ENCODE measurements at regions not wholly inside any gene's neighbourhood (a gene's known extent, or its start where the extent isn't known, plus 50 kb on each side); places are given as distances from the start of the nearest gene placed in this dataset.
A peak's percentile ranks its signal among the peaks of the same experiment; 100 is the strongest.

DNA sequence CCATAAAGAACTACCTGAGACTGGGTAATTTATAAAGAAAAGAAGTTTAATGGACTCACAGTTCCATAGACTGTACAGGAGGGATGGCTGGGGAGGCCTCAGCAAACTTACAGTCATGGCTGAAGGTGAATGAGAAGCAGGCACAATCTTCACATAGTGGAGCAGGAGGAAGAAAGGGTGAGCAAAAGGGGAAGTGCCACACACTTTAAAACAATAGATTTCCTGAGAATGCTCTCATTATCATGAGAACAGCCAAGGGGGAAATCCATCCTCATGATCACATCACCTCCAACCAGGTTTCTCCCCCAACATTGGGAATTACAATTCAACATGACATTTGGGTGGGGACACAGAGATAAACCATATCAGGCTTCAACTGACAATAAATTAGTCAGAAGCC is 664.9 kb downstream of the TAF11L14 start:
- ChIA-PET POLR2A (no interaction called here), CTCF (no interaction called here)
- TF ChIP-seq, protein P1, sequence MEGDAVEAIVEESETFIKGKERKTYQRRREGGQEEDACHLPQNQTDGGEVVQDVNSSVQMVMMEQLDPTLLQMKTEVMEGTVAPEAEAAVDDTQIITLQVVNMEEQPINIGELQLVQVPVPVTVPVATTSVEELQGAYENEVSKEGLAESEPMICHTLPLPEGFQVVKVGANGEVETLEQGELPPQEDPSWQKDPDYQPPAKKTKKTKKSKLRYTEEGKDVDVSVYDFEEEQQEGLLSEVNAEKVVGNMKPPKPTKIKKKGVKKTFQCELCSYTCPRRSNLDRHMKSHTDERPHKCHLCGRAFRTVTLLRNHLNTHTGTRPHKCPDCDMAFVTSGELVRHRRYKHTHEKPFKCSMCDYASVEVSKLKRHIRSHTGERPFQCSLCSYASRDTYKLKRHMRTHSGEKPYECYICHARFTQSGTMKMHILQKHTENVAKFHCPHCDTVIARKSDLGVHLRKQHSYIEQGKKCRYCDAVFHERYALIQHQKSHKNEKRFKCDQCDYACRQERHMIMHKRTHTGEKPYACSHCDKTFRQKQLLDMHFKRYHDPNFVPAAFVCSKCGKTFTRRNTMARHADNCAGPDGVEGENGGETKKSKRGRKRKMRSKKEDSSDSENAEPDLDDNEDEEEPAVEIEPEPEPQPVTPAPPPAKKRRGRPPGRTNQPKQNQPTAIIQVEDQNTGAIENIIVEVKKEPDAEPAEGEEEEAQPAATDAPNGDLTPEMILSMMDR (IDR thresholded peaks at IDR 0.05; ENCODE audit: control extremely low read depth, extremely low read depth, low read depth, missing control alignments) = no peak
- DNase-seq (ENCODE audit: extremely low spot score) = no peak

DNA sequence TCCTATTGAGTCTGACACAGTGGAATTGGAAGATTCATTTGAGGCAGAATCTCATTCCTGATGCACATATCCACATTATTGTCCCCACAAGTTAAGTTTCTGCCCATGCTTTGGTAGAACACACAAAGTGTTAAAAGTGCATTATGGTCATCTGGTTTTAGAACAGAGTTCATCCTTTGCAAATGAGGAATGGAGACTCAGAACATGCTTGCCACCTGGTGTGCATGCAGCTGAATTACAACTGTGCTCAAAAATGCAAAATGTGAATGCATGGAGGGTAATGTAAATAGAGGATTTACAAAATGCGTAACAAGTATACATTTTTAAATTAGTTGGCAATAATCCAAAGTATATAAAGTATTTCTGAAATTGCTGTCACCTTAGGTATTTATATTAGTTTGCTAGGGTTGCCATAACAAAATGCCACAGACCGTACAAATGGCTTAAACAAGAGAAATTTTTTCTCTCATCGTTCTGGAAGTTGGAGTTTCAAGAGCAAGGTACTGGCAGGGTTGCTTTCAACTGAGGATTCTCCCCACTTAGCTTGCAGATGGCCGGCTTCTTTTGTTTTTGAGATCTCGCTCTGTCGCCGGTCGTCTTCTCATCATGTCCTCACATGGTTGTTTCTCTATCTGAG is 671.1 kb downstream of the TAF11L14 start:
- CTCF ChIA-PET = interaction anchor here (1.1 to 4.9 kb wide), 11 partner anchors 10 to 1091 kb away, joined by 3 to 128 read pairs (median 5); partner anchors contain the start of gene BASP1
- TF ChIP-seq, protein P1 (IDR thresholded peaks at IDR 0.05; ENCODE audit: control extremely low read depth, extremely low read depth, low read depth, missing control alignments) = peak; percentile 79
- POLR2A ChIA-PET = no interaction called here
- DNase-seq (ENCODE audit: extremely low spot score) = peak; percentile 33

DNA sequence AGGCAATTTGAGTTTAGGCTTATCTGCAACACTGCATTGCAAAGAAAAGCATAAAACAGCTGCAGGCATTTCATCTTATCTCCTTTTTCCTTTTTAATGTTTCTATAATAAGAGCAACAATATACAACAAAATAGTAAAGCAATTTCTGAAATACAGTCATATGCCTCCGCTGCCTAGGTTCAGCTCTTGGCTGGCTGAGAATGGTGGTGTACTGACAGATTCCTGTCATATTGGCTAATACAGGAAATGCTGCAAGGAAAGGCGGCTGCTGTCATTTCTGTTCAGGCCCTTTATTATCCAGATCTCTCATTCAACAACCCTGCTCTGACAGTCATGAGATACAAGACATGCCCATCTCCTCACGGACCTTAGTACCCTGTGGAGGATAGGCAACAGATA is 677.0 kb downstream of the TAF11L14 start:
- DNase-seq (ENCODE audit: extremely low spot score) = no peak
- ChIA-PET CTCF (interaction anchor here (3.7 kb wide), 1 partner anchor 1096 kb away, joined by 34 read pairs; no protein-coding TSS in a partner anchor), POLR2A (no interaction called here)
- TF ChIP-seq, protein P1 (IDR thresholded peaks at IDR 0.05; ENCODE audit: control extremely low read depth, extremely low read depth, low read depth, missing control alignments) = no peak

GRCh38 chr5:18312016-18312415 is 677.8 kb downstream of the TAF11L14 start:
- ChIA-PET POLR2A (no interaction called here), CTCF (interaction anchor here (1.4 to 3.7 kb wide), 2 partner anchors 8 to 1096 kb away, joined by 3 to 34 read pairs; no protein-coding TSS in a partner anchor)
- TF ChIP-seq, protein P1 (IDR thresholded peaks at IDR 0.05; ENCODE audit: control extremely low read depth, extremely low read depth, low read depth, missing control alignments) = no peak
- DNase-seq (ENCODE audit: extremely low spot score) = no peak

- POLR2A ChIA-PET = no interaction called here
- DNase-seq (ENCODE audit: extremely low spot score) = peak; percentile 19
- CTCF ChIA-PET = interaction anchor here (1.6 to 2.3 kb wide), 3 partner anchors 8 to 1100 kb away, joined by 3 to 21 read pairs (median 8); no protein-coding TSS in a partner anchor
- TF ChIP-seq, protein P1 (IDR thresholded peaks at IDR 0.05; ENCODE audit: control extremely low read depth, extremely low read depth, low read depth, missing control alignments) = peak; percentile 41
Observed at GRCh38 chr5:18314192-18314778, 680.0 kb downstream of the TAF11L14 start.

GRCh38 chr5:18321262-18321942 is 687.1 kb downstream of the TAF11L14 start:
- TF ChIP-seq, protein P1 (IDR thresholded peaks at IDR 0.05; ENCODE audit: control extremely low read depth, extremely low read depth, low read depth, missing control alignments) = no peak
- POLR2A ChIA-PET = no interaction called here
- no peak for DNase-seq (ENCODE audit: extremely low spot score)
- CTCF ChIA-PET = interaction anchor here (0.7 to 1.4 kb wide), 2 partner anchors 34 to 672 kb away, joined by 3 read pairs; no protein-coding TSS in a partner anchor
